ENCODE measurements at regions not wholly inside any gene's neighbourhood (a gene's known extent, or its start where the extent isn't known, plus 50 kb on each side); places are given as distances from the start of the nearest gene placed in this dataset.

DNA sequence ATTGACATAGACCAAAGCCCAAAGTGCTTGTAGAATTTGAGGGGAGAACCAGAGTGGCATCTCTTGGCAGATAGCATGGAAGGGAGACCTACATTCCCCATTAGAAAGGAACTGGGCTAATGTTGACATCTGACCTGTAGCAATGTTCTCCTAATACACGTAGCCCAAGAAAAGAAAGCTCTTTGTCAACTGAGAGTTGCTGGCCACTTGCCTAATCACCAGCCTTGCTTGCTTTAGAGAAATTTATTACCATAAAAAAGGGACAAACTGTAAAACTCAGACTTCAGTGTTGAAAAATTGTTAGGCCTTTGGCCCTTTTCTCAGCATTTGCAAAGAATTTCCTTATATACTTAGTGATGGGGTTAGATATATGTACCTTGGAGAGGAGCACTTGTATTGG is 777.5 kb downstream of the MAFB start:
- no peak for DNase-seq (ENCODE audit: low read depth, low spot score)

DNA sequence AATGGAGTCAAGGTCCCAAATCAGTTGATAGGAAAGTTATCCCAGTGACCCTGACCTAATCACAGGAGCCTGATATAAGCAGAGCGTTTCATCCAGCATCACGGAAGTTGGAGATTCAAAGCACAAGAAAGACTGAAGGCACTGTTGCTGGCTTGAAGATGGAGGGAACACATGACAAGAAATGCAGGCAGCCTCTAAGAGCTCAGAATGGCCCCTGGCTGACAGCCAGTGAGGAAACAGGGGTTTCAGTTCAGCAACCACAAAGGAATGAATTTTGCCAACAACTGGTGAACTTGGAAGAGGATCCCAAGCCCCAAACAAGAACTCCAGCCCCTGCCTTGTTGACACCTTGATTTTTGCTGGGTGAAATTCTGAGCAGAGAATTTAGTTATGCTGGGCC is 778.5 kb downstream of the MAFB start:
- no peak for DNase-seq (ENCODE audit: low read depth, low spot score)

GRCh38 chr20:39909447-39909846 is 779.6 kb downstream of the MAFB start:
- DNase-seq (ENCODE audit: low read depth, low spot score): no peak

DNA sequence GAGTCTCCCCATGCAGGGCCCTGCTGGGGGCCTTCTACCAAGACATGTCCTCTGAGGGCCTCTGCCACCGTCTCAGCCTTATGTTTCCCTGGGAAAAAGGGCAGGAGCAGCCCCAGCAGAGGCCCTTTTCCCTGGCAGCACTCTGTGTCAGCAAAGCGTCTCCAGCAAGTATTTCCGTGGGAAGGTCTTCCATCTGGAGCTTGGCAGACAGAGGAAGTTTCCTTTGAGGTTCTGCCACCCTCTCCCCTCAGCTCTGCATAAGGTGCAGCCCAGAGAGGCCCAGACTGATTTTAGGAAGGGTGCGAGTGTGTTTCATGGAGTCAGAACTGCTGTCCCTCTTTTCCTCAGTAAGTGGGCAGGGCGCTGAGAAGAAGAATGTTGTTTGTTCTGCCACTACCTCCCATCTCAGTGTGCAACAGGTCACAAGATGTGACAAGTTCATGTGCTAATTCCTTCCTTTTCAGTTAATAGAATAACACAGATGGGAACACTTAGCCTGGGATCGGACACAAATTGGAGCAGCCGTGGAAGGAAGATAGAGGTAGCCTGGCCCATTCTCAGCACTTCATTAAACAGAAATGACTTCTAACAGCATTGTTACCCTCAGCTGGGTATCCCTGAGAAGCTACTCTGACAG is 784.4 kb downstream of the MAFB start:
- no peak for DNase-seq (ENCODE audit: low read depth, low spot score)

DNA sequence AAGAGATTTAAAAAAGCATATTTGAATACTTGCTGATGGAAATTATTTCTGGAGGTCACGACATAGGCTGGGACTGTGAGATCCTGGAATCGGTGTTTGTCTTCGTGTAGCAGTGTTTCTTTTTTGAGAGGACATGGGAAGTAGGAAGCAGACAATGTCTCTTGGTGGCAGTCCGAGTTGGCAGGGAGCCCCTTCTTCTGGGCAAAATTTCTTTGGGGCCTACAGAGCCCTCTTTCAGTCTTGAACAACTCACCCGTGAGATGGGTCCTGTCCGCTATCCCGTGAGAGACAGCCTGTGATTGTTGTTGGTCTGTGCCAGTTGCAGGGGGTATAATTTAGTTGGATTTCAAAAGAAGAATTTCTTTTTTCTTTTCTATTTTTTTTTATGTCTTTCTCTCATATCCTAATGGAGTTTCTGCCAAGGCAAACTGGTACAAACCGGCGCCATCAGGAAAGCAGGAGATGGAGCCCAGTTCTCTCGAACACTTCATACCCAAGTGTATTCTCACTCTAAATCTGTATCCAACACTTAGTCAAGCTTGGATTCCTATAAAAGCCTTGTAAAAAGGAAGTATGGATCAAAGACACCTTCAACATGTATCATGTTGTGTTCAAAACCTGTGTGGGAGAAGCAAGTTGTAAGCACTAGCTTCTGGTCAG is 785.1 kb downstream of the MAFB start:
- no peak for DNase-seq (ENCODE audit: low read depth, low spot score)

GRCh38 chr20:39899881-39900280 is 789.2 kb downstream of the MAFB start:
- no peak for DNase-seq (ENCODE audit: low read depth, low spot score)

GRCh38 chr20:39898467-39898852 is 790.6 kb downstream of the MAFB start:
- DNase-seq (ENCODE audit: low read depth, low spot score): no peak

- no peak for DNase-seq (ENCODE audit: low read depth, low spot score)
Measured at GRCh38 chr20:39897781-39898466, 791.1 kb downstream of the MAFB start.

GRCh38 chr20:39897058-39897457 is 792.0 kb downstream of the MAFB start:
- DNase-seq (ENCODE audit: low read depth, low spot score): peak; percentile 56

DNA sequence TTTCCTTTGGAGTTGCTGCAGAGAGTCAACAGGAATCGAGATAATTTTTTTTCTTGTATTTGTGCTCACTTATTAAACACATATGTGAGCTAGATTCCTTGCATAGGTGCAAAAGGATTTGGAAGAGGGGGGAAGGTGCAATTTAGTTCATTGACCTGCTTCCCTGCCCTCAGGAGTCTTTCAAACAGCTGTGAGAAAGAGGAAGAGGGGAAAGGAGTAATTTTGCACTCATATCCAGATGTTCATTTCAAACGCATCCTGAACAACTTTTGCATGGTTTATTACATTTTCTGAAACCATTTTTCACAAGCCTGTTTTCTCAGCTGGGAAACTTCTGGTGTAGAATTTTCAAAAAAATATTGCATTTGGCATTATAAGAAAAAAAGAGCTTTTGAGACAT is 795.0 kb downstream of the MAFB start:
- no peak for DNase-seq (ENCODE audit: low read depth, low spot score)

DNA sequence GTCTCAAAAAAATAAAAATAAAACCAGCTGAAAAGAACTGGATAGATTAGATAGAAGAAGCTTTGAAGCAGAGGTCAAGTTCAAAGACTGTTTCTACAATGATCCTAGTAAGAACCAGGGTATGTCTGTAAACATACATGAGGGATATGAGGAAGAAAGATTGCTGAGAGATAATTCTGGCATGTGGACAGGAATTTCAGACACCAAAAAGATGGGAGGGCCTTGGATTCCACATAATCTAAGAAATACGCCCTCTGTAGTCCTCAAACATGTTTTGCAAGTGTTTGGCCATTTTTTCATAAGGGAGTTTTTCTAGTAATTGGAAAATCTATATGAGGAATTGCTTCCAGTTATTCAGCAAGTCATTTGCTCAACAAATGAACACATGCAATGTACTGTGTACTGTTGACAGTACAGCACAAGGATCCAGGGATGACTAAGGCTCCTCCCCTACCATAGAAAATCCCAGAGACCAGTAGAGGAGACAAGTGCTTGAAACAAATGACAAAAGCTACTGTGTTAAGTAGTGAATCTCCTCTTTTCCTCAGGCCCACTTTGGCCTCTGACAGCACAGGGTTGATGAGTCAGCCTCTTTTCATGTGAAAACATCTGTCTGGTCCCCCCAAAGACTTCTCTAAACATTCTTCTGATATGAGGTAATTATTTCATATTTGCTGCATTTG is 795.9 kb downstream of the MAFB start:
- no peak for DNase-seq (ENCODE audit: low read depth, low spot score)

- no peak for DNase-seq (ENCODE audit: low read depth, low spot score)
Measured at GRCh38 chr20:39890697-39891096, 798.3 kb downstream of the MAFB start.

DNA sequence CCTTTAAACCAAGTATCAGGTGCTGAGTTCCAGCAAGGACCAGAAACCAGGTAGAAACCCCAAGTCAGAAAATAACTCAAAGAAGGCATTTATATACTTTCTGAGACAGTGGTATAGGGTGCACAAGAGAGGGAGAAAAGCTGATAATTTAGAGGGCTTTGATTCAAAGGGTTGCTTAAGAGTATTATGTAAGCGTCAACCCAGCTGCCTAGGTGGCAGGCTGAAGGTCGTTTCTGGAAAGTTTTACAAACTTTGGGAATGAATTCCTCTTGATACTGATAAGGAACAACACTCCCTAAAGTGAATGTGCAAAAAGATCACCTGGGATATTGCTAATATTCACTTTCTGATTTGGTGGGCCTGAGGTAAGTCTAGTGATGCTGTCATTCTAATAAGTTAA is 800.7 kb downstream of the MAFB start:
- no peak for DNase-seq (ENCODE audit: low read depth, low spot score)

DNA sequence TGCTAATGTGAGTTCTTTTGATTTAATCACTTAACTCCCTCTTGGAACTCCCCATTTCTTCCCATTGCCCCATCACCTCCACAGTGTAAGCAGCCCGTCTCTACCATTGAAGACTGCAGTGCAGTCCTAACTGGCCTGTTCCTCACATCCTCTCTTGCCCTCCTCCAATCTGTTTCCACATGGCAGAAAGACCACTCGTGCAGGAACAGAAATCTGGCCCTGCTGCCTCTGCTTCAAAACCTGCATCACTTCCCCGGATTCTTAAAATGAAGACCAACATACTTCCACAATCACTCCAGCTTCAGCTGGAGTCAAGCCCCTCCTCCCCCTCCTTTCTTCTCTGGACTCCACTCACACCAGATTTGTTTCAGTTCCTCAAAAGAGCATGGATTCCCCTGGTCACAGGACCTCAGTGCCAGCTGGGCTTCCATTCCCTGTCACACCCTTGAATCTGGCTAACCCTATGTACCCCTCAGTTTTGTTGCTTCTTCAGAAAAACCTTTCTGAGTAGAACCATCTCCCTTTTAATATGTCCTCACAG is 802.3 kb downstream of the MAFB start:
- no peak for DNase-seq (ENCODE audit: low read depth, low spot score)

GRCh38 chr20:39885975-39886649 is 802.9 kb downstream of the MAFB start:
- DNase-seq (ENCODE audit: low read depth, low spot score): no peak

DNA sequence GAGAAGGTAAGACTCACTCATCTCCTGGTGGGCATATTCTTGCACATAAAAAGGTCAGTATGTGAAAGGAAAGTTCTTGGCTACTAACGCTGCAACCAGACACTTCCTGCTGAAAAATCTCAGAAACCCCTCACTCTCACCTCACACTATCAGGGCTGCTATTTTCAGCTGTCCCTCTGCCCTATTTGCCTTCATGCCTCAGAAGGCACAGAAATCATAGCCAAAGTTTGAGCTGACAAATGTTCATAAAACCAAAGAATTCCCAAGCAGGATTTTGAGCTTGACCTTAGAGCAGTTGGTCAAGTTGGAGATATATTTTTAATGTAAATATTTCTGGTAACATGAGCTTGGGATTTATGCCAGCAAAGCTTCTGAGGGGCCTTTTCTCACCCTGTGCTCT is 806.2 kb downstream of the MAFB start:
- DNase-seq (ENCODE audit: low read depth, low spot score): no peak

GRCh38 chr20:39880890-39881289 is 808.1 kb downstream of the MAFB start:
- no peak for DNase-seq (ENCODE audit: low read depth, low spot score)

DNA sequence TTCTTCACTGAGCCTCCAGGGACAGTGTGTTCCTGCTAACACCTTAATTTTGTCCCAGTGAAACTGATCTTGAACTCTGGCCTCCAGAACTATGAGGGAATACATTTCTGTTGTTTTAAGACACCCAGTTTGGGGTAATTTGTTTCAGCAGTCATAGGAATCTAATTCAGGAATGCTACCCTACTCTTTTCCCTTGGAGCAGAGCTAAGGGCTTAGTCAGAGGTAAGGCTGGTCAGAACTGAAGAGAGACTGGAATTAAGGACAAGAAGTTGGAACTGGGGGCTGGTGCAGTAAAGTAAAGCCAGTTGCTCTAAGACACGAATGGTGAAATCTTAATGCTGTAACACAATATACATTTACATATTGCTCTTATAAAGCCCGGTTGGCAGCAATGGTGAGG is 809.7 kb downstream of the MAFB start:
- DNase-seq (ENCODE audit: low read depth, low spot score): no peak

DNA sequence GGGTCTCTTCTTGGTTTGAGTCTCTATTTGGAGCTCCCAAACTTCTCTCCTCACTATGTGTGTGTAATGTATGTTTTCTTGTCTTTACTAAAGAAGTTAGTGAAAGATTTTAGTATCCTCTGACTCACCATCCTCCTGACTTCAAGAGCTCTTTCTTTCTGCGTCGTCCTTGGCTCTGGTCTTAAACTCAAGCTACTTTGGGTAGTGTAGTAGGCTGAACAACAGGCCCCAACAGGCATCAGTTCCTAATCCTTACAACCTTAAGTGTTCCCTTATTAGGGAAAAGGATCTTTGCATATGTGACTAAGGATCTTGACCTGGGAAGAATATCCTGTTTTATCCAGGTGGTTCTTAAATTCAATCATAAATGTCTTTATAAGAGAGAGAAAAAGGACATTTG is 810.2 kb downstream of the MAFB start:
- no peak for DNase-seq (ENCODE audit: low read depth, low spot score)

- DNase-seq (ENCODE audit: low read depth, low spot score): no peak
Measured at GRCh38 chr20:39878320-39878719, 810.7 kb downstream of the MAFB start.

GRCh38 chr20:39877788-39878187 is 811.2 kb downstream of the MAFB start:
- no peak for DNase-seq (ENCODE audit: low read depth, low spot score)
